Loucy (cell line): ENCODE measurements at regions not wholly inside any gene's neighbourhood (a gene's known extent, or its start where the extent isn't known, plus 50 kb on each side); places are given as distances from the start of the nearest gene placed in this dataset.

ENCODE experiments used
- H2AFZ ChIP-seq: fragments of 200-600 bp; sonication (generic); 2 replicates; pipeline ENCODE4 v1.6.0; 2016; ENCODE audit warnings: antibody characterized with exemption, mild to moderate bottlenecking, low read length, moderate library complexity
- H3F3A ChIP-seq: fragments of 200-600 bp; 2 replicates; pipeline ENCODE4 v1.6.0; 2016; ENCODE audit warnings: antibody characterized with exemption, low read depth, mild to moderate bottlenecking
- H3K27me3 ChIP-seq: fragments of 200-600 bp; sonication (generic); 2 replicates; pipeline ENCODE4 v1.6.1; 2014; ENCODE audit warnings: low read length, mild to moderate bottlenecking; ENCODE audit not compliant: insufficient read depth, poor library complexity, severe bottlenecking
- H3K36me3 ChIP-seq: fragments of 200-600 bp; sonication (generic); 2 replicates; pipeline ENCODE4 v1.6.1; 2016; ENCODE audit warnings: low read length; ENCODE audit not compliant: insufficient read depth
- H3K4me1 ChIP-seq: fragments of 200-600 bp; sonication (generic); 2 replicates; pipeline ENCODE4 v1.5.1; 2014; ENCODE audit warnings: low read length, mild to moderate bottlenecking; ENCODE audit not compliant: insufficient read depth, poor library complexity, severe bottlenecking
- H3K4me2 ChIP-seq: fragments of 200-600 bp; sonication (generic); 2 replicates; pipeline ENCODE4 v1.6.0; 2014; ENCODE audit warnings: antibody characterized with exemption, low read length, low read depth, mild to moderate bottlenecking; ENCODE audit not compliant: poor library complexity, severe bottlenecking
- H3K4me3 ChIP-seq: fragments of 200-600 bp; sonication (generic); 2 replicates; pipeline ENCODE4 v1.5.1; 2014; ENCODE audit warnings: low read length, mild to moderate bottlenecking, mixed read lengths; ENCODE audit not compliant: poor library complexity, severe bottlenecking
- H3K79me2 ChIP-seq: fragments of 200-600 bp; sonication (generic); 2 replicates; pipeline ENCODE4 v1.6.1; 2014; ENCODE audit warnings: low read length; ENCODE audit not compliant: insufficient read depth
- H3K9ac ChIP-seq: fragments of 200-600 bp; sonication (generic); 2 replicates; pipeline ENCODE4 v1.6.0; 2014; ENCODE audit warnings: mild to moderate bottlenecking, low read depth, low read length, moderate library complexity; ENCODE audit not compliant: poor library complexity, severe bottlenecking
- H3K9me2 ChIP-seq: fragments of 200-600 bp; sonication (generic); replicated peaks from 2 replicates; pipeline ENCODE4 v1.6.1; 2016; ENCODE audit warnings: low read depth, low read length, mixed read lengths
- H3K9me3 ChIP-seq: fragments of 200-600 bp; sonication (generic); 2 replicates; pipeline ENCODE4 v1.6.1; 2014; ENCODE audit warnings: mild to moderate bottlenecking, antibody characterized with exemption, low read length, low read depth; ENCODE audit not compliant: insufficient read depth
- H4K20me1 ChIP-seq: fragments of 200-600 bp; sonication (generic); 2 replicates; pipeline ENCODE4 v1.6.0; 2014; ENCODE audit warnings: antibody characterized with exemption, low read length, mild to moderate bottlenecking; ENCODE audit not compliant: insufficient read depth, poor library complexity, severe bottlenecking
- CTCF ChIP-seq: fragments of 200-600 bp; sonication (generic); conservative IDR thresholded peaks from 2 replicates; pipeline ENCODE4 v1.5.1; 2014; ENCODE audit warnings: mild to moderate bottlenecking, antibody characterized with exemption, low read length
- EZH2phosphoT487 ChIP-seq: fragments of 200-600 bp; IDR thresholded peaks from 2 replicates; pipeline ENCODE4 v1.6.1; 2018; ENCODE audit warnings: antibody characterized with exemption, mild to moderate bottlenecking, moderate library complexity, borderline replicate concordance

GRCh38 chr4:27148211-27148895 is 287.7 kb downstream of the STIM2 start:
- Histone ChIP-seq H3K27me3 (no peaks in the 10 kb centered on the region), H2AFZ (no peak overlapping the region), H3K9me3 (no peaks in the 10 kb centered on the region; the same call in 1 of the 2 replicates), H3K4me3 (no peak overlapping the region), H3K9me2 (no peaks in the 10 kb centered on the region), H3F3A (no peaks in the 10 kb centered on the region), H3K4me1 (no peaks in the 10 kb centered on the region), H3K79me2 (no peaks in the 10 kb centered on the region), H3K36me3 (no peaks in the 10 kb centered on the region), H3K9ac (no peak overlapping the region), H4K20me1 (no peaks in the 10 kb centered on the region), H3K4me2 (no peak overlapping the region)
- no peak for TF ChIP-seq CTCF
- no peak for TF ChIP-seq EZH2phosphoT487

- Histone ChIP-seq H4K20me1 (no peaks in the 10 kb centered on the region), H3F3A (no peaks in the 10 kb centered on the region), H3K36me3 (no peaks in the 10 kb centered on the region), H2AFZ (no peak overlapping the region), H3K4me2 (no peak overlapping the region), H3K9me3 (no peaks in the 10 kb centered on the region), H3K27me3 (no peaks in the 10 kb centered on the region), H3K4me1 (no peaks in the 10 kb centered on the region), H3K9me2 (no peaks in the 10 kb centered on the region), H3K79me2 (no peaks in the 10 kb centered on the region), H3K9ac (no peak overlapping the region), H3K4me3 (no peak overlapping the region)
- no peak for TF ChIP-seq EZH2phosphoT487
- TF ChIP-seq CTCF: no peak
Measured at GRCh38 chr4:27149541-27150212, 289.0 kb downstream of the STIM2 start.

GRCh38 chr4:27152703-27153102 is 292.1 kb downstream of the STIM2 start:
- no peaks in the 10 kb centered on the region for H3K9me3 ChIP-seq
- H3F3A ChIP-seq: no peaks in the 10 kb centered on the region
- H3K4me1 ChIP-seq: no peaks in the 10 kb centered on the region
- H3K9me2 ChIP-seq: no peaks in the 10 kb centered on the region
- no peak overlapping the region for H3K4me3 ChIP-seq
- H3K4me2 ChIP-seq: no peak overlapping the region
- H4K20me1 ChIP-seq: no peaks in the 10 kb centered on the region
- no peak overlapping the region for H2AFZ ChIP-seq
- H3K36me3 ChIP-seq: no peaks in the 10 kb centered on the region
- no peaks in the 10 kb centered on the region for H3K27me3 ChIP-seq
- no peaks in the 10 kb centered on the region for H3K79me2 ChIP-seq
- H3K9ac ChIP-seq: no peak overlapping the region
- TF ChIP-seq EZH2phosphoT487 (no peak), CTCF (no peak)
